Neural cell (in vitro differentiated cells): ENCODE measurements at regions not wholly inside any gene's neighbourhood (a gene's known extent, or its start where the extent isn't known, plus 50 kb on each side); places are given as distances from the start of the nearest gene placed in this dataset.

ENCODE experiments used
- H2AFZ ChIP-seq: fragments of 200-600, 300-800 bp; sonication (generic), shearing (Covaris generic); 2 replicates; pipeline ENCODE4 v1.6.0; 2014; ENCODE audit warnings: low read depth, mild to moderate bottlenecking, antibody characterized with exemption, low read length, moderate library complexity
- H3F3A ChIP-seq: fragments of 200-600 bp; shearing (Covaris generic); 2 replicates; pipeline ENCODE4 v1.6.1; 2016; ENCODE audit warnings: mild to moderate bottlenecking, moderate library complexity, mixed read lengths, antibody characterized with exemption, low read length; ENCODE audit not compliant: insufficient read depth, poor library complexity, severe bottlenecking
- H3K27ac ChIP-seq: fragments of 200-600, 300-800 bp; sonication (generic), shearing (Covaris generic); 2 replicates; pipeline ENCODE4 v1.5.1; 2014; ENCODE audit warnings: mild to moderate bottlenecking, low read length, moderate library complexity
- H3K27me3 ChIP-seq: fragments of 300-800, 200-600 bp; sonication (generic), shearing (Covaris generic); 2 replicates; pipeline ENCODE4 v1.6.0; 2014; ENCODE audit warnings: mild to moderate bottlenecking, low read depth, low read length, moderate library complexity; ENCODE audit not compliant: insufficient read depth
- H3K36me3 ChIP-seq: fragments of 300-800, 200-600 bp; sonication (generic), shearing (Covaris generic); 2 replicates; pipeline ENCODE4 v1.5.1; 2014; ENCODE audit warnings: mild to moderate bottlenecking, antibody characterized with exemption, low read length, moderate library complexity; ENCODE audit not compliant: insufficient read depth
- H3K4me2 ChIP-seq: fragments of 300-800, 200-600 bp; sonication (generic), shearing (Covaris generic); 2 replicates; pipeline ENCODE4 v1.6.0; 2014; ENCODE audit warnings: mild to moderate bottlenecking, low read length
- H3K4me3 ChIP-seq: fragments of 300-800, 200-600 bp; sonication (generic), shearing (Covaris generic); 2 replicates; pipeline ENCODE4 v1.5.1; 2014; ENCODE audit warnings: mild to moderate bottlenecking, low read length, moderate library complexity
- H3K79me2 ChIP-seq: fragments of 200-600 bp; shearing (Covaris generic); replicated peaks from 2 replicates; pipeline ENCODE4 v1.6.0; 2014; ENCODE audit warnings: mild to moderate bottlenecking, low read length, moderate library complexity; ENCODE audit not compliant: insufficient read depth
- H3K9ac ChIP-seq: fragments of 300-800, 200-600 bp; sonication (generic), shearing (Covaris generic); 2 replicates; pipeline ENCODE4 v1.6.1; 2016; ENCODE audit warnings: mild to moderate bottlenecking, low read length, mixed read lengths
- H3K9me2 ChIP-seq: fragments of 200-600 bp; shearing (Covaris generic); 2 replicates; pipeline ENCODE4 v1.6.1; 2016; ENCODE audit warnings: mild to moderate bottlenecking, low read length, mixed read lengths; ENCODE audit not compliant: insufficient read depth
- H3K9me3 ChIP-seq: fragments of 200-600, 300-800 bp; sonication (generic), shearing (Covaris generic); 2 replicates; pipeline ENCODE4 v1.6.1; 2016; ENCODE audit warnings: mild to moderate bottlenecking, mixed run types, low read length, moderate library complexity, mixed read lengths
- H4K20me1 ChIP-seq: fragments of 200-600 bp; shearing (Covaris generic); 2 replicates; pipeline ENCODE4 v1.6.1; 2016; ENCODE audit warnings: mild to moderate bottlenecking, mixed run types; ENCODE audit not compliant: insufficient read depth
- CTCF ChIP-seq: fragments of 450-650 bp; IDR thresholded peaks from 2 replicates; pipeline ENCODE4 v1.5.1; 2014; ENCODE audit warnings: antibody characterized with exemption, mild to moderate bottlenecking, moderate library complexity; ENCODE audit not compliant: poor library complexity, severe bottlenecking
- EP300 ChIP-seq: fragments of 450-650 bp; conservative IDR thresholded peaks from 2 replicates; pipeline ENCODE4 v1.6.1; 2014; ENCODE audit warnings: antibody characterized with exemption, mild to moderate bottlenecking, moderate library complexity; ENCODE audit not compliant: poor library complexity, severe bottlenecking
- EZH2 ChIP-seq: fragments of 200-600, 300-800 bp; shearing (Covaris generic), sonication (generic); IDR thresholded peaks from 2 replicates; pipeline ENCODE4 v1.6.1; 2014; ENCODE audit warnings: antibody characterized with exemption, low read length, borderline replicate concordance, mild to moderate bottlenecking; ENCODE audit not compliant: insufficient read depth, poor library complexity, severe bottlenecking
- MXI1 ChIP-seq: fragments of 450-650 bp; conservative IDR thresholded peaks from 2 replicates; pipeline ENCODE4 v1.6.1; 2014; ENCODE audit warnings: antibody characterized with exemption, mild to moderate bottlenecking; ENCODE audit not compliant: poor library complexity, severe bottlenecking
- POLR2AphosphoS5 ChIP-seq: IDR thresholded peaks from 2 replicates; pipeline ENCODE4 v1.6.1; 2012
- RAD21 ChIP-seq: fragments of 450-650 bp; conservative IDR thresholded peaks from 2 replicates; pipeline ENCODE4 v1.6.1; 2014; ENCODE audit warnings: antibody characterized with exemption, mild to moderate bottlenecking, moderate library complexity
- REST ChIP-seq: IDR thresholded peaks from 2 replicates; pipeline ENCODE4 v1.6.1; 2012; ENCODE audit warnings: borderline replicate concordance
- SMC3 ChIP-seq: fragments of 450-650 bp; conservative IDR thresholded peaks from 2 replicates; pipeline ENCODE4 v1.6.1; 2014; ENCODE audit warnings: antibody characterized with exemption, mild to moderate bottlenecking, moderate library complexity; ENCODE audit not compliant: poor library complexity
- TAF1 ChIP-seq: IDR thresholded peaks from 2 replicates; pipeline ENCODE4 v1.6.1; 2012; ENCODE audit warnings: low read depth

- TF ChIP-seq EP300 (no peak), POLR2AphosphoS5 (no peak), TAF1 (no peak)
These were observed 190.5 kb downstream of the SEC61B start (continued) for GRCh38 chr9:99412606-99413005.

GRCh38 chr9:99414321-99414720 is 192.2 kb downstream of the SEC61B start:
- Histone ChIP-seq H3K27ac (no peak overlapping the region), H3K9ac (no peak overlapping the region), H3K27me3 (no peaks in the 10 kb centered on the region), H3K9me2 (no peaks in the 10 kb centered on the region), H3K9me3 (no peaks in the 10 kb centered on the region), H3K4me3 (no peak overlapping the region), H3K36me3 (no peaks in the 10 kb centered on the region), H3K79me2 (no peaks in the 10 kb centered on the region), H3F3A (peaks cover 3% of the 10 kb centered on the region), H4K20me1 (no peaks in the 10 kb centered on the region), H3K4me2 (no peak overlapping the region), H2AFZ (no peak overlapping the region)
- TF ChIP-seq EZH2 (no peak), REST (no peak), SMC3 (no peak), TAF1 (no peak), RAD21 (no peak), MXI1 (no peak), EP300 (no peak), CTCF (no peak), POLR2AphosphoS5 (no peak)

GRCh38 chr9:99415606-99416005 is 193.5 kb downstream of the SEC61B start:
- Histone ChIP-seq H3K27me3 (no peaks in the 10 kb centered on the region), H3K4me2 (no peak overlapping the region), H3K27ac (no peak overlapping the region), H3K9ac (no peak overlapping the region), H3F3A (peaks cover 3% of the 10 kb centered on the region), H4K20me1 (no peaks in the 10 kb centered on the region), H3K79me2 (no peaks in the 10 kb centered on the region), H3K36me3 (no peaks in the 10 kb centered on the region), H3K4me3 (no peak overlapping the region), H3K9me2 (no peaks in the 10 kb centered on the region), H3K9me3 (no peaks in the 10 kb centered on the region), H2AFZ (no peak overlapping the region)
- TF ChIP-seq RAD21 (no peak), POLR2AphosphoS5 (no peak), EP300 (no peak), SMC3 (no peak), CTCF (no peak), REST (no peak), EZH2 (no peak), TAF1 (no peak), MXI1 (no peak)
